ENCODE measurements at regions not wholly inside any gene's neighbourhood (a gene's known extent, or its start where the extent isn't known, plus 50 kb on each side); places are given as distances from the start of the nearest gene placed in this dataset.

DNA sequence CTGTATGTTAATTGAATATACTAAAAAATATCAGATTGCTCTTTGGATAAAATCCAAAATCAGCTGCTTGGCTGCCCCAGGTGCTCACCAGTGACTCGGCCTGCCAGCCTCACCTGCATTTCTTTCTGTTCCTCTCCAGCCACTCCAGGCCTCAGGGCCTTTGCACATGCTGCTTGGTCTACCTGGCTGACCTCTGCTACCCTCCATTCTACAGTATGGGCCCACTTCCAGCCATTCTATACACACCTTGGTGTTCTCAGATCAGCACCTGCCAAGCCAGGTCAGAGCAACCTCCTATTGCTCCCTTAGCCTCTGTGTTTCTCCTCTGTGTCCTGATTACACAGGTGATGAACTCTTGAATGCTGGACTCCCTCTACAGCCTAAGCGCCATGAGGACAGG lies 106.6 kb upstream of the TWIST2 start:
- H3K36me3 ChIP-seq: no peaks in the 10 kb centered on the region
- H3K4me3 ChIP-seq: no peak overlapping the region
- no peak overlapping the region for H3K27ac ChIP-seq
- WGBS, 2 donors: 85 to 89% methylated on average over 2 of the region's 2 CpGs
- H3K27me3 ChIP-seq: no peaks in the 10 kb centered on the region
- H3K4me1 ChIP-seq: no peaks in the 10 kb centered on the region
- peaks cover 0 to 8% (median 0%) of the 10 kb centered on the region in 4 donors for H3K9me3 ChIP-seq
- DNase-seq (ENCODE audit: low spot score in 2 of 2): no peak
- TF ChIP-seq, protein P1, sequence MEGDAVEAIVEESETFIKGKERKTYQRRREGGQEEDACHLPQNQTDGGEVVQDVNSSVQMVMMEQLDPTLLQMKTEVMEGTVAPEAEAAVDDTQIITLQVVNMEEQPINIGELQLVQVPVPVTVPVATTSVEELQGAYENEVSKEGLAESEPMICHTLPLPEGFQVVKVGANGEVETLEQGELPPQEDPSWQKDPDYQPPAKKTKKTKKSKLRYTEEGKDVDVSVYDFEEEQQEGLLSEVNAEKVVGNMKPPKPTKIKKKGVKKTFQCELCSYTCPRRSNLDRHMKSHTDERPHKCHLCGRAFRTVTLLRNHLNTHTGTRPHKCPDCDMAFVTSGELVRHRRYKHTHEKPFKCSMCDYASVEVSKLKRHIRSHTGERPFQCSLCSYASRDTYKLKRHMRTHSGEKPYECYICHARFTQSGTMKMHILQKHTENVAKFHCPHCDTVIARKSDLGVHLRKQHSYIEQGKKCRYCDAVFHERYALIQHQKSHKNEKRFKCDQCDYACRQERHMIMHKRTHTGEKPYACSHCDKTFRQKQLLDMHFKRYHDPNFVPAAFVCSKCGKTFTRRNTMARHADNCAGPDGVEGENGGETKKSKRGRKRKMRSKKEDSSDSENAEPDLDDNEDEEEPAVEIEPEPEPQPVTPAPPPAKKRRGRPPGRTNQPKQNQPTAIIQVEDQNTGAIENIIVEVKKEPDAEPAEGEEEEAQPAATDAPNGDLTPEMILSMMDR (IDR thresholded peaks at IDR 0.05): no peak
- TF ChIP-seq POLR2A (IDR thresholded peaks at IDR 0.05) (no peak), EP300 (IDR thresholded peaks at IDR 0.05) (no peak)

DNA sequence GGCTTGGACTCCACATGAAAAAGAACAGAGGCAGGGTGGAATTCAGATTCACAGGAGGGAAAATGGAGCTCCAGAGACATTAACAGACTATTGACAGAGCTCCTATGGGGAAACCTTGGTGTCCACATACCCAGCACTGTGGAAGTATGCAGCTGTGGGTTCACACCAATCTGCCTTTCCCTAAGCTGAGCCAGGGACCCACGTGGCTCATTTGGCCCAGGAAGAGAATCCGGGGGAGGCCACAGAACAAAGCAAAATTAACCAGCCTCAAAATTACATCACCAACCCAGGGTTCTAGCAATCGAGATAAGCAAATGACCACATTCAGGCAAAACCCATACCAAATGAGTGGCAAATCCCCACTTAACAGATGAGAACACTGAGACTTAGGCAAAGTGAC lies 105.8 kb upstream of the TWIST2 start:
- Histone ChIP-seq H3K4me1 (no peaks in the 10 kb centered on the region), H3K27ac (no peak overlapping the region), H3K27me3 (no peaks in the 10 kb centered on the region), H3K4me3 (no peak overlapping the region), H3K9me3 (peaks cover 0 to 8% (median 0%) of the 10 kb centered on the region in 4 donors), H3K36me3 (no peaks in the 10 kb centered on the region)
- no peak for DNase-seq (ENCODE audit: low spot score in 2 of 2)
- TF ChIP-seq, protein P1 (IDR thresholded peaks at IDR 0.05): no peak
- TF ChIP-seq EP300 (IDR thresholded peaks at IDR 0.05): no peak
- TF ChIP-seq POLR2A (IDR thresholded peaks at IDR 0.05): no peak
- 58 to 60% methylated on average over 2 to 3 of the region's 3 CpGs for WGBS, 2 donors

DNA sequence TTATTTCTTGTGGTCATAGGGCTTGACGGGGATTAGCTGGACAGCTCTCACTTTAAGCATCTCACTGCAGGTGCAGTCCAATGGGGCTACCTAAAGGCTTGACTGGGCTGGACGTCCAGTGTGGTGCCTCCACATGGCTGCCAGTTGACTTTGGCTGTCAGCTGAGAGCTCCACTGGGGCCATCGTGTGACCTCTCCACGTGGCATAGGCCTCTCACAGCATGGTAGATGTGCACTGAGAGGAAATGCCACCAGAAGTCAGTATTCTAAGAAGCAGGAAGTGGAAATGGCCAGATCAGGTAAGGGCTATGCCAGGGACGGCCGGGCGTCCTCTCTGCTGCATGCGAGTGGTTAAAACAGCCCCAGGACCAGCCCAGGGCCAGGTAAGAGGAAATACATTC lies 105.2 kb upstream of the TWIST2 start:
- 87 to 88% methylated on average over 6 to 8 of the region's 8 CpGs for WGBS, 2 donors
- TF ChIP-seq, protein P1 (IDR thresholded peaks at IDR 0.05): no peak
- TF ChIP-seq EP300 (IDR thresholded peaks at IDR 0.05) (no peak), POLR2A (IDR thresholded peaks at IDR 0.05) (no peak)
- H3K9me3 ChIP-seq: peaks cover 0 to 3% (median 0%) of the 10 kb centered on the region in 4 donors
- H3K27ac ChIP-seq: no peak overlapping the region
- no peaks in the 10 kb centered on the region for H3K4me1 ChIP-seq
- no peaks in the 10 kb centered on the region for H3K27me3 ChIP-seq
- DNase-seq (ENCODE audit: low spot score in 2 of 2): no peak
- no peaks in the 10 kb centered on the region for H3K36me3 ChIP-seq
- no peak overlapping the region for H3K4me3 ChIP-seq

DNA sequence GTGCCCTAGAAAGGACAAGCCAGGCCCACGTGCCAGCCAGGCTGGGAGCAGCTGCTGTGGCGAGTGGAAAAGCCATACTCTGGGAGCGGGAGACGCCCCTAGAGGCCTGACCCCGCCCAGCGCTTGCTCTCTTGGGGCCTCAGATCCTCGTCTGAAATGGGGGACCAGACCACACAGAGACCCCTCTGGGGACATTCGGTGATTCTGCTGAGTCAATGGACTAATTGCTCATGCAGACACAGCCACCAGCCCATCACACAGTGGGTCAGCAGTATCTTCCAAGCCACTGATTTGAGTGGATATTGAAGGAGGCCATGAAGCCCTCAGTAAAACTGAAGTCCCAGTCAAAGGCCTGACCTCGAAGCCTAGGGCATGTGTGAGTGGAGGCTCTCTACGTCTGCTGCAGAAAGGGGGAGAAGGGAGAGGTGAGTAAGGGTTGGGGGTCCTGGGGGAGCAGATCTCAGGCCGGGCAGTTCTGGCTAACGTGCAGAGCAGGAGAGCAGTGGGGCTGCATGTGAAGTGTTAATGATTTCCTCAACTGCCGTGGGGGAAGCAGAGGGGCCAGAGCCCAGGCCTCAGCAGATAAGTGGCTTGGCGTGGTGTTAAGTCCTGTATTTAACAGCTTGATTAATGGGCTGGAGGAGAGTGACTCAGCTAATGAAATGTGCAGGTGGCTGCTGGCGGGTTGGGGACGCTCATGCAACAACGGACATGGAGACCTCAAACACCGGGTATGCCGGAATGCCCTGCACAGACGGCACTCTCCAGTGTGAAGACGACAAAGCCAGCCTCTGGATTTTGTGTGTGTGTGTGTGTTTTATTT lies 104.4 kb upstream of the TWIST2 start:
- Histone ChIP-seq H3K4me3 (no peak overlapping the region), H3K36me3 (no peaks in the 10 kb centered on the region), H3K27me3 (no peaks in the 10 kb centered on the region), H3K4me1 (no peaks in the 10 kb centered on the region), H3K9me3 (no peaks in the 10 kb centered on the region), H3K27ac (no peak overlapping the region)
- 56 to 61% methylated on average over 20 of the region's 21 CpGs for WGBS, 2 donors
- DNase-seq (ENCODE audit: low spot score in 2 of 2): no peak
- TF ChIP-seq, protein P1 (IDR thresholded peaks at IDR 0.05): no peak
- TF ChIP-seq POLR2A (IDR thresholded peaks at IDR 0.05) (no peak), EP300 (IDR thresholded peaks at IDR 0.05) (no peak)

DNA sequence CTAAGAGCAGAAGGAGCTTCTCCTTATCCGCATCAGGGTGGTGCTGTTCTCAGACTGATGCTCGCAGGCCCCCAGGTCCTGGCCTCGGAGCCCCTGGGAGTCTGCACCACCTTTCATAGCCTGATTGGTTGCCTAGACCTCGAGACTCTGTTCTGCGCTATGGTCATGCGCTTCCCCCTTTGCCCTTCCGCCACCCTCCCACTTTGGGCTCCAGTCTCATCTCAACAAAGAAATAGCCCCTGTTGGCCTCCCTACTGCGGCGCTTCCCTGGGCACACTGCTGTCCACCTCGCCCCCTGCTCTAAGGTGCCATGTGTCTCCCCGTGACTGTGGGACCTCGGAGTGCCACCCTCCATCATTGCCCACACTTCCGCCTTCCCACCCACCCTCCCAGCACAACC lies 102.9 kb upstream of the TWIST2 start:
- no peak for TF ChIP-seq POLR2A (IDR thresholded peaks at IDR 0.05)
- TF ChIP-seq, protein P1 (IDR thresholded peaks at IDR 0.05): no peak
- no peak for TF ChIP-seq EP300 (IDR thresholded peaks at IDR 0.05)
- no peak overlapping the region for H3K27ac ChIP-seq
- H3K36me3 ChIP-seq: no peaks in the 10 kb centered on the region
- H3K27me3 ChIP-seq: no peaks in the 10 kb centered on the region
- no peak for DNase-seq (ENCODE audit: low spot score in 2 of 2)
- WGBS, 2 donors: 90 to 93% methylated on average over 13 of the region's 13 CpGs
- no peak overlapping the region for H3K4me3 ChIP-seq
- no peaks in the 10 kb centered on the region for H3K4me1 ChIP-seq
- H3K9me3 ChIP-seq: peaks cover 0 to 10% (median 3%) of the 10 kb centered on the region in 4 donors

Data from tibial nerve (tissue), 4 donors.